Naive thymus-derived CD4-positive, alpha-beta T cell (primary cell): ENCODE measurements at regions not wholly inside any gene's neighbourhood (a gene's known extent, or its start where the extent isn't known, plus 50 kb on each side); places are given as distances from the start of the nearest gene placed in this dataset.

Experiments used
- ATAC-seq: fragments of 150-1000 bp; cut with Tn5 transposase; 2 replicates; pipeline ENCODE4 v1.10.0; 2021; ENCODE audit warnings: mild to moderate bottlenecking, moderate library complexity
- CTCF ChIA-PET: fragments of 350-600 bp; sonication (Branson Sonifier 250); formaldehyde crosslinking; loops from one replicate; lab custom pipeline; 2021; ENCODE audit warnings: antibody characterized with exemption; lab: Charles Lee
- POLR2A ChIA-PET: fragments of 350-600 bp; sonication (Branson Sonifier 250); formaldehyde crosslinking; loops from one replicate; lab custom pipeline; 2021; ENCODE audit warnings: antibody characterized with exemption, inconsistent platforms; lab: Charles Lee
- DNase-seq, 9 donors: peaks; one replicate each; pipeline versions ENCODE4 v3.0.0 to v3.0.0-alpha.2; 2020 to 2022; ENCODE audit warnings: mixed read lengths in 1 of 9
- H3K27ac ChIP-seq: one replicate; pipeline ENCODE4 v1.7.0; 2013; ENCODE audit warnings: mild to moderate bottlenecking, low read depth, low read length, moderate library complexity
- H3K27me3 ChIP-seq, 2 donors: one replicate each; pipeline ENCODE4 v1.7.0; 2013; ENCODE audit warnings: low read length in 2 of 2, mild to moderate bottlenecking in 2 of 2, moderate library complexity in 2 of 2; ENCODE audit not compliant: control insufficient read depth in 2 of 2, insufficient read depth in 2 of 2
- H3K36me3 ChIP-seq, 3 experiments: 1 replicate in 2 of 3; 2 replicates in 1 of 3; pipeline ENCODE4 v1.7.0; 2013; ENCODE audit warnings: low read length in 3 of 3, mild to moderate bottlenecking in 3 of 3, moderate library complexity in 1 of 3; ENCODE audit not compliant: insufficient read depth in 3 of 3, control insufficient read depth in 2 of 3
- H3K4me1 ChIP-seq, 2 donors: one replicate each; pipeline ENCODE4 v1.7.0; 2013; ENCODE audit warnings: low read length in 2 of 2, mild to moderate bottlenecking in 2 of 2, moderate library complexity in 1 of 2; ENCODE audit not compliant: control insufficient read depth in 2 of 2, insufficient read depth in 2 of 2
- H3K4me3 ChIP-seq: 2 replicates; pipeline ENCODE4 v1.7.0; 2013; ENCODE audit warnings: mild to moderate bottlenecking, low read length
- H3K9me3 ChIP-seq, 3 experiments: 1 replicate in 2 of 3; 2 replicates in 1 of 3; pipeline ENCODE4 v1.7.0; 2013; ENCODE audit warnings: low read length in 3 of 3; ENCODE audit not compliant: control insufficient read depth in 2 of 3
- H3K27ac Mint-ChIP-seq, 9 donors: one replicate each; pipeline ENCODE4 v1.8.0; 2020 to 2022; ENCODE audit warnings: mixed read lengths in 9 of 9, mild to moderate bottlenecking in 8 of 9, moderate library complexity in 5 of 9, inconsistent platforms in 2 of 9
- H3K27me3 Mint-ChIP-seq, 5 donors: one replicate each; pipeline ENCODE4 v1.8.0; 2021 to 2022; ENCODE audit warnings: mixed read lengths in 5 of 5, mild to moderate bottlenecking in 1 of 5
- H3K36me3 Mint-ChIP-seq, 5 donors: one replicate each; pipeline ENCODE4 v1.8.0; 2020 to 2022; ENCODE audit warnings: mixed read lengths in 5 of 5, mild to moderate bottlenecking in 3 of 5, inconsistent platforms in 1 of 5
- H3K4me1 Mint-ChIP-seq, 7 donors: one replicate each; pipeline ENCODE4 v1.8.0; 2020 to 2022; ENCODE audit warnings: mixed read lengths in 7 of 7, mild to moderate bottlenecking in 3 of 7, inconsistent platforms in 1 of 7
- H3K4me3 Mint-ChIP-seq, 10 donors: one replicate each; pipeline ENCODE4 v1.8.0; 2020 to 2022; ENCODE audit warnings: mild to moderate bottlenecking in 10 of 10, mixed read lengths in 10 of 10, moderate library complexity in 6 of 10, inconsistent platforms in 2 of 10
- H3K9me3 Mint-ChIP-seq, 11 donors: one replicate each; pipeline ENCODE4 v1.8.0; 2020 to 2022; ENCODE audit warnings: mixed read lengths in 11 of 11, mild to moderate bottlenecking in 4 of 11, inconsistent platforms in 1 of 11, moderate library complexity in 1 of 11
- intact Hi-C, 2 donors: fragments of 100-400 bp; cut with micrococcal nuclease; formaldehyde crosslinking; loops; one replicate each; pipeline ENCODE4 v1.15.1; 2023

GRCh38 chr3:106789276-106789675 is 588.0 kb upstream of the CCDC54 start:
- no peaks in the 10 kb centered on the region for H3K4me1 Mint-ChIP-seq
- H3K36me3 Mint-ChIP-seq, result no peaks in the 10 kb centered on the region
- Histone ChIP-seq H3K27ac (no peak overlapping the region), H3K27me3 (no peaks in the 10 kb centered on the region), H3K9me3 (no peaks in the 10 kb centered on the region), H3K4me3 (no peak overlapping the region), H3K4me1 (no peaks in the 10 kb centered on the region), H3K36me3 (no peaks in the 10 kb centered on the region)
- intact Hi-C loops, result no loop called here
- ChIA-PET CTCF (no interaction called here), POLR2A (no interaction called here)
- peaks cover 0 to 7% (median 0%) of the 10 kb centered on the region in 5 donors for H3K27me3 Mint-ChIP-seq
- no peak overlapping the region for H3K27ac Mint-ChIP-seq
- H3K9me3 Mint-ChIP-seq, result peaks cover 0 to 17% (median 2%) of the 10 kb centered on the region in 11 donors
- ATAC-seq, result no peak
- no peak overlapping the region for H3K4me3 Mint-ChIP-seq
- no peak for DNase-seq

- Histone ChIP-seq H3K9me3 (no peaks in the 10 kb centered on the region), H3K27ac (no peak overlapping the region), H3K4me3 (no peak overlapping the region), H3K27me3 (no peaks in the 10 kb centered on the region), H3K4me1 (no peaks in the 10 kb centered on the region), H3K36me3 (no peaks in the 10 kb centered on the region)
- H3K4me3 Mint-ChIP-seq, result no peak overlapping the region
- intact Hi-C loops, result no loop called here
- H3K27me3 Mint-ChIP-seq, result peaks cover 0 to 6% (median 0%) of the 10 kb centered on the region in 5 donors
- H3K36me3 Mint-ChIP-seq, result no peaks in the 10 kb centered on the region
- POLR2A ChIA-PET, result no interaction called here
- no peaks in the 10 kb centered on the region for H3K4me1 Mint-ChIP-seq
- H3K9me3 Mint-ChIP-seq, result peaks cover 0 to 13% (median 2%) of the 10 kb centered on the region in 11 donors
- no peak overlapping the region for H3K27ac Mint-ChIP-seq
- CTCF ChIA-PET, result no interaction called here
- ATAC-seq (no peak), DNase-seq (no peak)
Measured at GRCh38 chr3:106792716-106793115, 584.5 kb upstream of the CCDC54 start.

GRCh38 chr3:106794442-106794841 is 582.8 kb upstream of the CCDC54 start:
- H3K27ac Mint-ChIP-seq, result no peak overlapping the region
- H3K4me3 Mint-ChIP-seq, result no peak overlapping the region
- H3K27ac ChIP-seq, result no peak overlapping the region
- no peaks in the 10 kb centered on the region for H3K4me1 ChIP-seq
- H3K27me3 Mint-ChIP-seq, result peaks cover 0 to 6% (median 0%) of the 10 kb centered on the region in 5 donors
- no peaks in the 10 kb centered on the region for H3K36me3 Mint-ChIP-seq
- ChIA-PET POLR2A (no interaction called here), CTCF (no interaction called here)
- H3K9me3 ChIP-seq, result no peaks in the 10 kb centered on the region
- no peaks in the 10 kb centered on the region for H3K4me1 Mint-ChIP-seq
- H3K27me3 ChIP-seq, result no peaks in the 10 kb centered on the region
- peaks cover 0 to 13% (median 2%) of the 10 kb centered on the region in 11 donors for H3K9me3 Mint-ChIP-seq
- DNase-seq, result no peak
- no peaks in the 10 kb centered on the region for H3K36me3 ChIP-seq
- intact Hi-C loops, result no loop called here
- no peak overlapping the region for H3K4me3 ChIP-seq
- ATAC-seq, result no peak

- ATAC-seq, result no peak
- Histone ChIP-seq H3K4me1 (no peaks in the 10 kb centered on the region), H3K36me3 (no peaks in the 10 kb centered on the region), H3K4me3 (no peak overlapping the region), H3K9me3 (no peaks in the 10 kb centered on the region), H3K27ac (no peak overlapping the region), H3K27me3 (no peaks in the 10 kb centered on the region)
- H3K4me1 Mint-ChIP-seq, result no peaks in the 10 kb centered on the region
- no peak overlapping the region for H3K27ac Mint-ChIP-seq
- ChIA-PET POLR2A (no interaction called here), CTCF (no interaction called here)
- peaks cover 0 to 13% (median 2%) of the 10 kb centered on the region in 11 donors for H3K9me3 Mint-ChIP-seq
- H3K27me3 Mint-ChIP-seq, result peaks cover 0 to 6% (median 0%) of the 10 kb centered on the region in 5 donors
- no peaks in the 10 kb centered on the region for H3K36me3 Mint-ChIP-seq
- DNase-seq, result no peak
- H3K4me3 Mint-ChIP-seq, result no peak overlapping the region
- intact Hi-C loops, result no loop called here
Measured at GRCh38 chr3:106795553-106795952, 581.7 kb upstream of the CCDC54 start.

GRCh38 chr3:106797461-106797860 is 579.8 kb upstream of the CCDC54 start:
- no peaks in the 10 kb centered on the region for H3K9me3 ChIP-seq
- no peak for DNase-seq
- ChIA-PET CTCF (no interaction called here), POLR2A (no interaction called here)
- no peak overlapping the region for H3K4me3 ChIP-seq
- Mint-ChIP-seq H3K36me3 (no peaks in the 10 kb centered on the region), H3K4me3 (no peak overlapping the region), H3K27ac (no peak overlapping the region), H3K4me1 (no peaks in the 10 kb centered on the region), H3K27me3 (no peaks in the 10 kb centered on the region), H3K9me3 (peaks cover 0 to 8% (median 0%) of the 10 kb centered on the region in 11 donors)
- no peak overlapping the region for H3K27ac ChIP-seq
- H3K4me1 ChIP-seq, result no peaks in the 10 kb centered on the region
- H3K27me3 ChIP-seq, result no peaks in the 10 kb centered on the region
- no peak for ATAC-seq
- intact Hi-C loops, result no loop called here
- no peaks in the 10 kb centered on the region for H3K36me3 ChIP-seq

GRCh38 chr3:106805625-106806024 is 571.6 kb upstream of the CCDC54 start:
- H3K9me3 ChIP-seq, result no peaks in the 10 kb centered on the region
- H3K36me3 ChIP-seq, result no peaks in the 10 kb centered on the region
- H3K36me3 Mint-ChIP-seq, result no peaks in the 10 kb centered on the region
- no peaks in the 10 kb centered on the region for H3K27me3 ChIP-seq
- no peaks in the 10 kb centered on the region for H3K27me3 Mint-ChIP-seq
- no peak for DNase-seq
- no peak overlapping the region for H3K4me3 ChIP-seq
- H3K4me1 ChIP-seq, result no peaks in the 10 kb centered on the region
- H3K4me1 Mint-ChIP-seq, result no peaks in the 10 kb centered on the region
- H3K27ac Mint-ChIP-seq, result no peak overlapping the region
- H3K27ac ChIP-seq, result no peak overlapping the region
- POLR2A ChIA-PET, result no interaction called here
- no peak overlapping the region for H3K4me3 Mint-ChIP-seq
- intact Hi-C loops, result no loop called here
- CTCF ChIA-PET, result no interaction called here
- no peak for ATAC-seq
- no peaks in the 10 kb centered on the region for H3K9me3 Mint-ChIP-seq

GRCh38 chr3:106806964-106807363 is 570.3 kb upstream of the CCDC54 start:
- Mint-ChIP-seq H3K9me3 (no peaks in the 10 kb centered on the region), H3K4me3 (no peak overlapping the region), H3K27ac (no peak overlapping the region), H3K4me1 (no peaks in the 10 kb centered on the region), H3K36me3 (no peaks in the 10 kb centered on the region), H3K27me3 (no peaks in the 10 kb centered on the region)
- ATAC-seq (no peak), DNase-seq (no peak)
- no peaks in the 10 kb centered on the region for H3K4me1 ChIP-seq
- H3K9me3 ChIP-seq, result no peaks in the 10 kb centered on the region
- no peaks in the 10 kb centered on the region for H3K27me3 ChIP-seq
- ChIA-PET POLR2A (no interaction called here), CTCF (no interaction called here)
- no peak overlapping the region for H3K4me3 ChIP-seq
- no peak overlapping the region for H3K27ac ChIP-seq
- intact Hi-C loops, result no loop called here
- H3K36me3 ChIP-seq, result no peaks in the 10 kb centered on the region
